ENCODE measurements at regions not wholly inside any gene's neighbourhood (a gene's known extent, or its start where the extent isn't known, plus 50 kb on each side); places are given as distances from the start of the nearest gene placed in this dataset.

DNA sequence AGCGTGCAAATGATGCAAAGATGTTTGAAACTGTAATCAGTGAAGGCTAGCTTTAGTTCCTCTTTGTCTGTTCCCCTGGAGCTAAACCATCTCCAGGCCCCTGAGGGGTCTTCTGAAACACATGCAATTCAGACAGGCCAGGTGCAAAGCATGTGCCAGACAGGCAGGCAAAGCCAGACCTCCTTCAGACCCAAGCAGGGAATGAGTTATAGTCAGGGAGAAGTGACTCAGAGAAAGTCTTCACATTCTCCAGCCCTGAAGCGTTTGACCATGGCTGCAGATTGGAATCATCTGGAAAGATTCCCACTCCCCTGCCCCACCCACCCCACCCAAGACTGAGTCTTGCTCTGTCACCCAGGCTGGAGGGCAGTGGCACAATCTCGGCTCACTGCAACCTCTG, 187.0 kb upstream of the ISX start:
- Histone ChIP-seq H3K9me2 (ENCODE audit: insufficient read depth) (no peaks in the 10 kb centered on the region), H3K9ac (ENCODE audit: low read length) (no peak overlapping the region), H3K9me3 (ENCODE audit: control insufficient read depth in 1 of 2, insufficient read depth in 1 of 2, low read depth in 1 of 2, low read length in 2 of 2) (no peaks in the 10 kb centered on the region), H3K4me1 (ENCODE audit: control insufficient read depth in 1 of 2, insufficient read depth in 2 of 2, low read length in 2 of 2) (no peaks in the 10 kb centered on the region), H2AFZ (ENCODE audit: low read depth, low read length, poor library complexity, severe bottlenecking) (no peak overlapping the region), H4K20me1 (ENCODE audit: insufficient read depth) (no peaks in the 10 kb centered on the region), H3K27ac (ENCODE audit: low read depth, low read length) (no peak overlapping the region), H3K4me3 (replicated peaks in 1 of 2; ENCODE audit: low read depth in 1 of 2, low read length in 2 of 2) (no peak overlapping the region), H3K79me2 (ENCODE audit: insufficient read depth, low read length) (no peaks in the 10 kb centered on the region), H3K4me2 (ENCODE audit: low read length) (no peak overlapping the region), H3K27me3 (ENCODE audit: insufficient read depth, low read length) (no peaks in the 10 kb centered on the region), H3K36me3 (ENCODE audit: control insufficient read depth in 1 of 2, insufficient read depth in 2 of 2, low read length in 2 of 2) (no peaks in the 10 kb centered on the region)
- intact Hi-C loops (cut with micrococcal nuclease), result no loop called here
- ATAC-seq, result no peak
- BruUV-seq (replicated peaks), result no TSS peak
- ChIA-PET CTCF (no interaction called here), POLR2A (no interaction called here), RAD21 (ENCODE audit: low non-redundant PET in 1 of 2, low total read pairs in 2 of 2, uncharacterized antibody in 2 of 2, unreplicated experiment in 2 of 2) (no interaction called here)
- TF ChIP-seq POLR2A (IDR thresholded peaks at IDR 0.05; ENCODE audit: borderline replicate concordance, extremely low read depth, insufficient read depth, insufficient read length) (no peak), TCF7L2 (IDR thresholded peaks at IDR 0.05; ENCODE audit: borderline replicate concordance, extremely low read depth, insufficient read depth, insufficient read length) (no peak), EZH2phosphoT487 (IDR thresholded peaks at IDR 0.05; ENCODE audit: borderline replicate concordance) (no peak), EZH2 (IDR thresholded peaks at IDR 0.05) (no peak), ZNF274 (IDR thresholded peaks at IDR 0.05; ENCODE audit: low read depth, low read length) (no peak), CEBPB (IDR thresholded peaks at IDR 0.05; ENCODE audit: low read depth) (no peak), ATF3 (IDR thresholded peaks at IDR 0.05) (no peak)
- no peak for DNase-seq (ENCODE audit: low read depth, low spot score)

DNA sequence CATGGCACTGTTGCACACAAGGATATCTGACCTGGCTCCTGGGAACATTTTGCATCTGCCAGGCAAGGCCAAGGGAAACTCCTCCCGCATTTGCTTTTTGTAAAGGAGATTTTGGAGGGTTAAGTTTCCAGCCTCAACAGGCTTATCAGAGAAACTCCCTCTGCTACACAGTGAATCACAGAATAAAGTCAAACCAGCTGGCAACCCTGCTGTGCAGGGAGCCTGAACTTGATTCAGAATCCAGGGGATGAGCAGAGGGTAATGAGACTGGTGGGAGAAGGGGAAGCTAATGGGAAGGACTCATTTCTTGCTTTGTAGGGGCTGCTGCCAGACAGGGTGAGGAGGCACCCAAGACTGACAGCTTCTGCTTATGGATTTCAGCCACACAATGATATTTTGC, 185.3 kb upstream of the ISX start:
- Histone ChIP-seq H3K4me3 (replicated peaks in 1 of 2; ENCODE audit: low read depth in 1 of 2, low read length in 2 of 2) (no peak overlapping the region), H3K36me3 (ENCODE audit: control insufficient read depth in 1 of 2, insufficient read depth in 2 of 2, low read length in 2 of 2) (no peaks in the 10 kb centered on the region), H3K9me2 (ENCODE audit: insufficient read depth) (no peaks in the 10 kb centered on the region), H3K27me3 (ENCODE audit: insufficient read depth, low read length) (no peaks in the 10 kb centered on the region), H3K9ac (ENCODE audit: low read length) (no peak overlapping the region), H2AFZ (ENCODE audit: low read depth, low read length, poor library complexity, severe bottlenecking) (no peak overlapping the region), H3K79me2 (ENCODE audit: insufficient read depth, low read length) (no peaks in the 10 kb centered on the region), H3K9me3 (ENCODE audit: control insufficient read depth in 1 of 2, insufficient read depth in 1 of 2, low read depth in 1 of 2, low read length in 2 of 2) (no peaks in the 10 kb centered on the region), H3K4me1 (ENCODE audit: control insufficient read depth in 1 of 2, insufficient read depth in 2 of 2, low read length in 2 of 2) (no peaks in the 10 kb centered on the region), H4K20me1 (ENCODE audit: insufficient read depth) (no peaks in the 10 kb centered on the region), H3K4me2 (ENCODE audit: low read length) (no peak overlapping the region), H3K27ac (ENCODE audit: low read depth, low read length) (no peak overlapping the region)
- ATAC-seq (no peak), DNase-seq (ENCODE audit: low read depth, low spot score) (no peak)
- ChIA-PET RAD21 (ENCODE audit: low non-redundant PET in 1 of 2, low total read pairs in 2 of 2, uncharacterized antibody in 2 of 2, unreplicated experiment in 2 of 2) (no interaction called here), POLR2A (no interaction called here), CTCF (no interaction called here)
- intact Hi-C loops (cut with micrococcal nuclease), result no loop called here
- TF ChIP-seq EGR1 (IDR thresholded peaks at IDR 0.05; ENCODE audit: low read depth), result no peak
- TF ChIP-seq, protein P1, sequence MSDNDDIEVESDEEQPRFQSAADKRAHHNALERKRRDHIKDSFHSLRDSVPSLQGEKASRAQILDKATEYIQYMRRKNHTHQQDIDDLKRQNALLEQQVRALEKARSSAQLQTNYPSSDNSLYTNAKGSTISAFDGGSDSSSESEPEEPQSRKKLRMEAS (IDR thresholded peaks at IDR 0.05), result no peak
- no peak for TF ChIP-seq YY1 (IDR thresholded peaks at IDR 0.05; ENCODE audit: extremely low read depth, insufficient replicate concordance, low read depth, low read length)
- no peak for TF ChIP-seq TCF7L2 (IDR thresholded peaks at IDR 0.05; ENCODE audit: borderline replicate concordance, extremely low read depth, insufficient read depth, insufficient read length)
- no peak for TF ChIP-seq ATF3 (IDR thresholded peaks at IDR 0.05)
- no peak for TF ChIP-seq EZH2phosphoT487 (IDR thresholded peaks at IDR 0.05; ENCODE audit: borderline replicate concordance)
- no peak for TF ChIP-seq POLR2AphosphoS5 (IDR thresholded peaks at IDR 0.05; ENCODE audit: low read depth, low read length)
- no peak for TF ChIP-seq CBX3 (IDR thresholded peaks at IDR 0.05; ENCODE audit: low read depth)
- TF ChIP-seq, protein P2, sequence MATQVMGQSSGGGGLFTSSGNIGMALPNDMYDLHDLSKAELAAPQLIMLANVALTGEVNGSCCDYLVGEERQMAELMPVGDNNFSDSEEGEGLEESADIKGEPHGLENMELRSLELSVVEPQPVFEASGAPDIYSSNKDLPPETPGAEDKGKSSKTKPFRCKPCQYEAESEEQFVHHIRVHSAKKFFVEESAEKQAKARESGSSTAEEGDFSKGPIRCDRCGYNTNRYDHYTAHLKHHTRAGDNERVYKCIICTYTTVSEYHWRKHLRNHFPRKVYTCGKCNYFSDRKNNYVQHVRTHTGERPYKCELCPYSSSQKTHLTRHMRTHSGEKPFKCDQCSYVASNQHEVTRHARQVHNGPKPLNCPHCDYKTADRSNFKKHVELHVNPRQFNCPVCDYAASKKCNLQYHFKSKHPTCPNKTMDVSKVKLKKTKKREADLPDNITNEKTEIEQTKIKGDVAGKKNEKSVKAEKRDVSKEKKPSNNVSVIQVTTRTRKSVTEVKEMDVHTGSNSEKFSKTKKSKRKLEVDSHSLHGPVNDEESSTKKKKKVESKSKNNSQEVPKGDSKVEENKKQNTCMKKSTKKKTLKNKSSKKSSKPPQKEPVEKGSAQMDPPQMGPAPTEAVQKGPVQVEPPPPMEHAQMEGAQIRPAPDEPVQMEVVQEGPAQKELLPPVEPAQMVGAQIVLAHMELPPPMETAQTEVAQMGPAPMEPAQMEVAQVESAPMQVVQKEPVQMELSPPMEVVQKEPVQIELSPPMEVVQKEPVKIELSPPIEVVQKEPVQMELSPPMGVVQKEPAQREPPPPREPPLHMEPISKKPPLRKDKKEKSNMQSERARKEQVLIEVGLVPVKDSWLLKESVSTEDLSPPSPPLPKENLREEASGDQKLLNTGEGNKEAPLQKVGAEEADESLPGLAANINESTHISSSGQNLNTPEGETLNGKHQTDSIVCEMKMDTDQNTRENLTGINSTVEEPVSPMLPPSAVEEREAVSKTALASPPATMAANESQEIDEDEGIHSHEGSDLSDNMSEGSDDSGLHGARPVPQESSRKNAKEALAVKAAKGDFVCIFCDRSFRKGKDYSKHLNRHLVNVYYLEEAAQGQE (IDR thresholded peaks at IDR 0.05; ENCODE audit: low read depth), result no peak
- no peak for TF ChIP-seq SP1 (IDR thresholded peaks at IDR 0.05; ENCODE audit: low read depth)
- BruUV-seq (replicated peaks), result no TSS peak
